Skin of body (tissue), 1 donor: ENCODE measurements at regions not wholly inside any gene's neighbourhood (a gene's known extent, or its start where the extent isn't known, plus 50 kb on each side); places are given as distances from the start of the nearest gene placed in this dataset.

ENCODE experiments used
- DNase-seq: peaks from one replicate; lab custom pipeline; 2025; lab: John Stamatoyannopoulos, UW

DNA sequence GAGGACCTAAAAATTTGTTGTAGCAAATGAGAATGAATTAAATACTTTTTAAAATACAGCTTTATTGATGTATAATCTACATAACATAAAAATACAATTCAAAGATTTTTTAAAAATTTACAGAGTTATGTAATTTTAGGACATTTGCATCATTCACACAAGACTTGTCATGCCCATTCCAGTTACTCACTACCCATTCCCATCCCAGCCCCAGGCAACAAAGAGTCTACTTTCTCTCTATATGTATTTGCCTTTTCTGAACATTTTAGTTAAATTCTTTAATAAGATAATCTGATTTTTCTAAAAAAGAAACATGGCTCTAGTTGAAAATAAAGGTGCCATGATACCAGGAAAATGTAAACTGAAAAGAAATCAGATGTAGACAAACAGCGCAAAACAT is 354.2 kb downstream of the PMP22 start:
- DNase-seq = no peak

DNA sequence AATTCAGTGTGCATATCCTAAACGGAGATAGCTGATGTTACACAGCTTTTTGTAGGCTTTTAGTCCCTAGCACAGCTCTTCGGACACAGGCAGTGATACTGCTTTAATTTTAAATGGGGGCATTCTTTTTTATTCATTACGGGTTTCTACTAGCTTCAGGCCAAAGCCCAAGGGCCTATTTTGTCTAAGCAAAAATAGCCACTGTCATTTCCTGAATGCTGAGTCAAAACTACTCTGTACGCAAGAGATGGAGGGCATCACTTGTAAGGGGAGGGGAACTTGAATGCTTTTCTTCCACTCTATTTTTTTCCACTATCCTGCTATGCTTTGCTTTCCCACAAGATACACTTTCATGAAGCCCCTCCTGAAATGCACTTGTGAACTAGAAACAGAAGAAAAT is 360.7 kb downstream of the PMP22 start:
- peak; percentile 10 for DNase-seq

DNA sequence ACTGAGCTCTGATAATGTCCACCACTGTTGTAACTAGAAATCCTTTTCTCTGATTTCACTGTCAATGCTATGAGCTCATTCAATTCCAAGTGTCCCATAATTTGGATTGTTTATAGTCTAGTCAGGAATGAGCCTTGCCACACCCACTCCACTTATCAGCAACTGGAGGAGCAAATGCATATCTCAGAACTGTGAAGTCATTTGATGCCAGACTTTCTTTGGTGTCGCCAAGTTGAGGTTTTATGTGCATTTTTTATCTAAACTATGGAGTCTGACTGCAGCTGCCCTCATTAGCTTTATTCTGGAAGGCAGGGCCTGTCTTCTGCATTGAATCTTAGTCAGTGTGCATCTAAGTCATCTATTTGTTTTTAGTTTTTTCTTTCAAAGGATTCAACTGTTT is 361.3 kb downstream of the PMP22 start:
- no peak for DNase-seq

- DNase-seq = no peak
These were observed 362.3 kb downstream of the PMP22 start for GRCh38 chr17:14902803-14903202.

- DNase-seq = no peak
These were observed 362.8 kb downstream of the PMP22 start for GRCh38 chr17:14902297-14902696.

GRCh38 chr17:14901376-14901775 is 363.8 kb downstream of the PMP22 start:
- DNase-seq = no peak

DNA sequence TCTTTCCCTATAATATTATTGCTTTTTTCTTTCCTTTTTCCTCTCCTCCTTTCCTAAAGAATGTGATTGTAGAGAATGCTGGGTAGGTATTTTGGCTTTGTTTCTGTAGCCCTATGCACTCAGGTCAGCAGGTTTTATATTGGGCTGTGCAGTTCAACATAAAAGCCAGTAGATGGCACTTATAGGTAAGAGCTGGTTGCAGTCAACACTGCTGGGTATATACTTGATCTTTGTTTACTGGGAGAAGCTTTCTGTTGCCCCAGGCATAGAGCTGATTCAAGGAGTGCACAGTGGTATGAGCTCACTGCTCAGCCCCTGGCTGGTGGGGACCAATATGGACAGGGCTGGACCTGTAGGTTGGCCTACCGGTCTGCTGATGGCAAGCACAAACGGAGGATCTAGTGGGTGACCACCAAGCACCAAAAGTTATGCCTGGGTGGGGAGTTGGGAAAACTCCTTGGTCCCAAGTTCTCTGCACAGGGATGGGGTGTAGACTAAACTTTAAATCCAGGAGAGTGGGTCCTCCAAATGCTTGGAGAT is 378.9 kb downstream of the PMP22 start:
- no peak for DNase-seq

DNA sequence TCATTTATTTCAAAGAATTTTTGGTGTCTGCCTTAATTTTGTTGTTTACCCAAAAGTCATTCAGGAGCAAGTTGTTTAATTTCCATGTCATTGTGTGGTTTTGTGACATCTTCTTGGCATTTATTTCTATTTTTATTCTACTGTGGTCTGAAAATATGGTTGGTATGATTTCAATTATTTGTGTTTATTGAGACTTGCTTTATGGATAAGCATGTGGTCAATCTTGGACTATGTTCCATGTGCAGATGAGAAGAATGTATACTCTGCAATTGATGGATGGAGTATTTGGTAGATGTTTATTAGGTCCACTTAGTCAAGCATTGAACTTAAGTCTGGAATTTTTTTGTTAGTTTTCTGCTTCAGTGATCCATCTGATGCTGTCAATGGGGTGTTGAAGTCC is 383.0 kb downstream of the PMP22 start:
- DNase-seq = no peak

DNA sequence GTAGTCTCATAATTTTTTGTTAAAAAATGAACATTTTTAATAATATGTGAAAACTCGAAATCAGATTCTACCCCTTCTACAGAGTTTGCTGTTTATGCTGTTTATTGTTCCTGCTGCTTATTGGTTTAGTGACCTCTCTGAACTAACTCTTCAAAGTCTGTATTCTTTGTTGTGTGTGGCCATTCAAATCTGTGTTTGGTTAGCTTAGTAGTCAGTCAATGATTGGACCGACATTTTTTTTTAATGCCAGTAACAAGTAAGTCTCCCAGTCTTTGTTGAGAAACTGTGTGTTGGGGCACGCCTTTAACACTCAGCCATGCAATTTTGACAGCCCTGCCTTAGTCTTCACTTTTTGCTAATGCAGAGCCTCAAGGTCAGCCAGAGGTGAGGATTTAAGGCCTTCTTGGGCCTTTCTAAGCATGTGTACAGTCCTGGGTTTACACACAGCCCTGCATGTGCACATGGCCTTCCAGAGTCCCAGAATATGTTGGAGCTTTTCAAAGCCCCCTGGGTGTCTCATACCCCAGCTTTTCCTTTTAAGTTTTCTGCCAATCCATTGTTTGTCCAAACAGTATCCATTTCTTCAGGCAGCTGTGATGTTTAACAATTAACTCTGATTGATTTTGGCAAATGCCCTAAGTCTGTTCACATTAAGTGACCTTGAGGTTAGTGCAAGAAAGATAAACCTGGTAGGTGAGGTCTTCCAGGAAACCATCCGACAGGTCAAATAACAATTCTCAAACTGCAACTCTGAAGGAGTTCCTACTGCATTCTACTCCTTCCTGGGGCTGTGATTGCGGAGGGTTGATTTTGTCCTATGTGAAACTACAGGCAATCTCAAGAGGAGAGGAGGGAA is 389.3 kb downstream of the PMP22 start:
- no peak for DNase-seq

DNA sequence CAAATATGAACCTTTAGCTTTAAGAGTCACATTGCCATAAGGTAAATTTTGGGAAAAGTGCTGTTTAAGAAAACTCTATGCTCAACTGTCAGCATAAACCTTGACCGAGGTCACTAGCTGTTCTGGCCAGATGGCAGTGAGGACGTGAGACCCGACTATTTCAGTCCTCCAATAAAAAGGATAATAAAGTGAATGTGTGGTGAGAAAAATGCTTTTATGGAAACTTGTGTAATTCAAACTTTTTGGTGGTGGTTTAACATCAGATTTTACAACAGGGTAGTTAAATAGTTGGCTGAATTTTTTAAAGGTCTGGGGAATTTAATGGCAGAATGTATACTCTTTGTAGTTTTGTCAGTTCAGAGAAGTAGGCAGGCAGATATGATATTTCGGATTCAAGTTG is 391.1 kb downstream of the PMP22 start:
- no peak for DNase-seq

DNA sequence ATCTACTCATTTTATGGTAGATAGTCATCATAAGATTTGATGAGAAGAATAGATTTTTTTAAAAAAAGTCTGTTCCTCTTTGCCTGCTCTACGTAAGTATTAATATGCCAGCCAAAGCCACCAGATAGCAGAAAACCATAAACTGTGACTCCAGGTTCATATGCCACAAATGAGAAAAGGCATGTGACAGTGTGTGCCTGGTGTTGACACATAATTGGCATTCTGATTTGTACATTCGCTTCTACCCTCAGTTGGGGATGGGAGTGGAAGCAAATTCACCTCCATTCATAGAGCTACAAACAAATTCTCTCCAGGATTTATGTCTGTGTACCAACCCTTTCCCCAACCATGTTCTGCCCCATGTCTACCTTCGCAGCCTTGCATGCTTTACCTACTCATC is 391.6 kb downstream of the PMP22 start:
- no peak for DNase-seq

DNA sequence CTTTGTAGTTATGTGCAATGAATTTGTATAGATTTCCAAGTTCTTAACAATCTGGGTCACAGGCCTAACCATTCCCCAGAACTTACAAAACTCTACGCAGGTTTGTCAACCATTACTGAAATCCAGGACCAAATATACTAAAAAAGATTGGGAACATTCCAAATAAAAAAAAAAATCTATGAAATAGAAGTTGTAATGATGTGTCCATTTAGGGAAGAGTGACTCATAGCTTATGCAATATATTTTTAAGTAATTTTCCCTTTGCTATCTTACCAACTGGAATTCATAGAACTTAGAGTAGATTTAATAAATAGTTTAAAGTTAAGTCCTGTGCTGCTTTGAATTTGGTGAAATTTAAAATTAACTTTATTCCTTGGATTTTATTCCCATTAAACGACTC is 393.2 kb downstream of the PMP22 start:
- DNase-seq = no peak

DNA sequence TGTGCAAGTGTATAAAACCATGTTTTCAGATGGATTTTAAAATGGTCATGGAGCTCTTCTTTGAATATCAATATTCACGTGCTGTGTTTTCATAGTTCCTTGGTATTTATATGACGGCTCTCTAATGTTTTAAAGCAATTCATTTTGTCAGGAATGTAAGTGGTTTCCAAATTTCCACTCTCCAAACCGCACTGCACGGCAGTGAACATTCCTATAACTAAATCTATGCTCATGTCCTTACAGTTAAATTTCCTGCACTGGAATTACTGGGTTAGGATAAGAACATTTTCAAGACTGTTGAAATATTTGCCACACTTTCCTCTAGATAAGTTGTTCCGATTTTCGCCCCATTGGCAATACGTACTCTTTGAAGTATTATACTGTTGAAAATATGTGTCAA is 398.9 kb downstream of the PMP22 start:
- no peak for DNase-seq

DNA sequence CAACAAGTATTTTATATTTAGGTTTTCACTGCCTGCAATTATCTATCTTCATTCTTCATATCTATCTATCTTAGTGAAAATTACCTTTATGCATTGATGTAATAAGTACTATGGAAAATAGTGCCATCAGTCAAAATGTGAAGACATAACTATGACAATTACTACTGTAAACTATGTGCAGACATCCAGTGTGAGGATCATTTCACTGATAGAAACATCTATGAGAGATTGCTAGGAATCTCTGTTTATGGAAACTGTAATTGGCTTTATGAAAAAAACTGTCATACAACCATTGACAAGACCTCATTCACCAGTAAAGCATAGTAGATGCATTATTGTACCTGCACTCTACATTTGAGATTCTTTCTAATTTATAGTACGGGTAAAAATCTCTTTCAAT is 401.0 kb downstream of the PMP22 start:
- DNase-seq = no peak

DNA sequence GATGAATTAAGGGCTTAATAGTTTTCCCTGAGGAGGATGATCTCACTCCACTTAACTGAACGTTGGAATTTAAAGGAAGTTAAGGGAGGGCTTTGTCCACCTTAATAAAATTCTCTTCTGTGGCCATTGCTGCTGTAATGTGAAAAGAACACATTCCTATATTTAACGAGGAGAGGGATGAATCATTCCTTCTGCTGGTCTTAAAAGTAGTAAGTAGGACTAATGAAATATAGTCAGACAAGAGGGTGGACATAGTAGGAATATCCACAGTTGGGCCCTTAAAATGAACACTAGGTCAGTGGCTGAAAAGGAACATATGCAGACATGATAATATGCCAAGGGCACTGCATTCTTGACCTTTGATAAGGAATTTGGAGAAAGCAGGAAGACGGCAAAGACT is 405.6 kb downstream of the PMP22 start:
- no peak for DNase-seq

GRCh38 chr17:14856176-14856575 is 408.9 kb downstream of the PMP22 start:
- DNase-seq = no peak

DNA sequence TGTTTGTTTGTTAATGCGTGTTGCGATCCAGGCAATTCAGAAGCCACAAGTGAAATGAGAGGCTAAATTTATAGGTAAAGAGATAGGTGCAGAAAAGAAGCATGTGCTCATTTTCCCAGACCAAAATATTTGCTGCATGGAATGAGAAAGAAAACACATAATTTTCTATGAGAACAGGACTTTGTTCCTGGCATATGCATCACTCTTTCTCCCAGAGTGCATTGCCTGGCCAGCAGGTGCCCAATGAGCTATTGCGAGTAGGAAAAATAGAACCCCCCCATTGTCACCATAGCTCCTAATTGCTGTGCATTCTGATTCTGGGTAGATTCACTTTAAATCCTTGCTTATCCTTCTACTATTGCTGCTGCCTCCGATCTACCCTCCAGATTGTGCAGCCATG is 410.4 kb downstream of the PMP22 start:
- DNase-seq = no peak

DNA sequence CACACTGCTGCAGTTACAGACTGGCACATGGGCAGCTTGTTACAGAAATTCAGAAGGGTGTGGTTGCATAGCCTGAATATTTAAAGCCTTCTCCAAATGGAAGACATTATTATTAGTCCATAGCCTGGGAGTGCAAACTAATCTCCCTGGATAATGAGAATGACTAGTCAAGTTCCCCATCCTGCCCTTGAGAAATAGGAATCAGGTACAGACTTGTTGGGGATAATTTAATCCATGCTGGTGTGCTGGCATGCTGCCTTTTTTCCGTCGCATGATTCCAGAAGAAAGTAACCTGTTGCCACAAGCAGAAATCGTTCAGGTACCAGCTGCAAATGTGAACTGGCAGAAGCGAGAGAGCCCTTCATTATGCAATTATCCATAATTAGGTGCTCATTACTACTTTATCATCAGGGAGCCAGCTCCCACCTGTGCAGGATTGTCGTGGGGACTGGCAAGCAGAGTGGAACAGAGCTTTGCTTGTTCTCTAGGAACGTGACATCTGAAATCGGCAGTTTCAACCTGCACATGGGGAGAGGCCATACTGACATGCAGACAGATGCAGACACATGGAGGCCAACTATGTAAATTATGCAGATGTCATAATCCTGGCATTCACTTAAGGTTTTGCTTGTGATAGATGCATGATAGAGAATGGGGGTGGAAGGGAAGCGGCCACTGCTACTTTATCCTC is 419.4 kb downstream of the PMP22 start:
- DNase-seq = no peak

DNA sequence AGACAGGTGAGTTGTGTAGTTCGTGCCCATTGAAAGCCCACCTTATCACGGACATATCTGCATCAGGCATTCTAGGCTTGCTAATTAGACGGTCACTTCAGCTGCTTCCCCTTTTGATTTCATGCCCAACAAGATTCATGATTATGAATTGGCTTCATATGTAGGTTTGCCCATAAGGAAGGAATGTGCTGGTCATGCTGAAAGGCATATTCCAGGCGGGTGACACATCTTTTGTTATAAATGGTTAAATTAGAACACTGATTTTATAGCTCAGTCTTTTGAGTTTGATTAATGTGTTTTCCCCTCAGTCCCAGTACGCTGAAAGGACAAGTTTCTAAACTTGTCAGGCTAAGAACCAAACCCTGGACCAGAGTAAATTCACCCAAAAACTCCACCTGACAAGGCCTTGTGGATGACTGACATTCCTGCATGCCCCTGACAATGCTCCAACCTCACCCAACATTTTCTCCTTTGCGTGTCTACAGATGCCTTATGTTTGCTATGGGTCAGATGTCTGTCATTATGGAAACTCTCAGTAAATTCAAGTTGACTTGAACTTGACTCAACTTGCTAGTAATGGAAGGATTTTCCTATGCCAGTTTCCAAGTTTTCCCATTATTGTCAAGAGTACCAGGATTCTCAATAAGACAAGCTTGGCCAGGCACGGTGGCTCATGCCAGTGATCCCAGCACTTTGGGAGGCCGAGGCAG is 421.9 kb downstream of the PMP22 start:
- DNase-seq = no peak

- DNase-seq = no peak
These were observed 424.4 kb downstream of the PMP22 start for GRCh38 chr17:14840616-14841231.

DNA sequence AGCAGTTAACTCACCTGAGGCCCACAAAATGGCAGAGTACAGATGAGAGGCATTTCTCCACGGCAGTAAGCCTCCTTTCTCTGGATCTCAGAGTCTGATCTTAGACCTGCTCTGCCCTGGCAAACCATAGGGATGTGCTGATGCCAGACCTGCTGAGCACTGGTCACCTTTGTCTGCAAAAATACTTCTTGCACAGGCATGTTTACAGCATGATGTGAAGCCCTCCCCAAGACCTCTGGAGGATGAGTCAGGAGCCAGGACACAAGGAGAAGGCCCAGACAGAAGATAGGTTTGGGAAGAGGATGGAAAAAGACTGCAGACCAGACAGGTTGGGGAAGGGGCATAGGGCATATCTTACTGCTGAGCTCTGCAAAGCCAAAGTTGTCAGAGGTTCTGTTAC is 426.6 kb downstream of the PMP22 start:
- no peak for DNase-seq
